IPS-11a (cell line): ENCODE measurements at regions not wholly inside any gene's neighbourhood (a gene's known extent, or its start where the extent isn't known, plus 50 kb on each side); places are given as distances from the start of the nearest gene placed in this dataset.
"Not testable (repeated sequence)": the region's sequence is repeated elsewhere in the genome, so short reads cannot be mapped to it uniquely, and the experiment has no call there.

Source experiments
- H3K4me3 ChIP-seq: one replicate; pipeline ENCODE4 v1.5.1; 2013; ENCODE audit warnings: low read depth, low read length, control low read depth

- no peak overlapping the region for H3K4me3 ChIP-seq
These were observed 134.6 kb upstream of the TBCA start for GRCh38 chr5:77910602-77911188.

DNA sequence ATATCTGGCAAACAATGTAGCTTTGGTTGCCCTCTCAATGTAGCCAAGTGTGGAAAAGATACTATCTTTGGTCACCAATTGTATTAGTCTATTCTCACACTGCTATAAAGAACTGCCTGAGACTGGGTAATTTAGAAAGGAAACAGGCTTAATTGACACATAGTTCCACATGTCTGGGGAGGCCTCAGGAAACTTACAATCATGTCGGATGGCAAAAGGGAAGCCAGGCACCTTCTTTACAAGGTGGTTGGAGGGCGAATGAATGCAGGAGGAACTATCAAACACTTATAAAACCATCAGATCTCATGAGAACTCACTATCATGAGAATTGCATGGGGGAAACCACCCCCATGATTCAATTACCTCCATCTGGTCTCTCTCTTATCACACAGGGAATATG lies 133.1 kb upstream of the TBCA start:
- no peak overlapping the region for H3K4me3 ChIP-seq

- no peak overlapping the region for H3K4me3 ChIP-seq
These were observed 132.6 kb upstream of the TBCA start for GRCh38 chr5:77908787-77909186.

DNA sequence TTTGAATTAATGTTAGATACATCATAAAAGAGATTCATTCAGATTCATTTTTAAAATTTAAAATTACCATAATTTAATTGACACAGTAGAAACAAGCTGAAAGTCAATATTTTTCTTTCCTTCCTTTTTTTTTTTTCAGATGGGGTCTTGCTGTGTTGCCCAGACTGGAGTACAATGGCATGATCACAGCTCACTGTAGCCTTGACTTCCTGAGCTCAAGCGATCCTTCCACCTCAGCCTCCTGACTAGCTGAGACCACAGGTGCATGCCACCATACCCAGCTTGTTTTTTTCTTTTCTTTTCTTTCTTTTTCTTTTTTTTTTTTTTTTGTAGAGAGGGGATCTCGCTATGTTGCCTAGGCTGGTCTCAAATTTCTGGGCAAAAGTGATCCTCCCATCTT lies 131.6 kb upstream of the TBCA start:
- no peak overlapping the region for H3K4me3 ChIP-seq

DNA sequence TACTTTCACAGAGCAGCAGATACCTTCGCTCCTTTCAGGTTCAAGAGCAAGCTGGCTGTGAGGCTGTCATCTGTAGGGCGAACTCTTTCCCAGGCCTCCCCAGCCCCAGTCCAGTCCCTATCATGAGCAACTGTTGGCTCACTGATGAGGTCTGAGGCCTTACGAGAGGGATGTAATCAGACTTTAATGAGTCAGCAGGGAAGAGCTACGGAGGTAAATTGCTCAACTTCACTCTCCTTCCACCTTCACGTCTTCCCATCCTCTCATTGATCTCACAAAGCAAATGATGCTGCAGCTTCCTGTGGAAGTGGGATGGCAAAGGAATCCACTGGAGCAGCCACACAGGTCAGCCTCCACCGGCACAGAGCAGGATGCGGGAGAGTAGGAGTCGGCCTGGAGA lies 130.7 kb upstream of the TBCA start:
- H3K4me3 ChIP-seq, result no peak overlapping the region

DNA sequence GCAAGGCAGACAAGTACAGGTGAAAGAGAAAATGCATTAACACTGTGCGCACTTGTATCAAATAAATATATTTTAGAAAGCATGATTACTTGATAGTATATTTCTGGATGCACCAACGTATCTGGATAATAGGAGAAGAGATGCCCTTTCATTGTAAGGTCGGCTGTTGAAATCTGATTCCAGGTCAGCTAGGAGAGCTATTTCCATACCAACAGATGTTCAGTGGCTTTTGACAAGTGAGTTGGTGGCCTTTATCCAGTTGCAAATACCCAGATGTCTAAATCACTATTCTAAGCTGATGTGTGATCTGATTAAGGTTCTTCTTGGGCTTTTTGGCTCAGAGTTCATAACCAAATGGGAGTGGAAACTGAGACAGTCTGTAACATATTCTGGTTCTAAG lies 128.2 kb upstream of the TBCA start:
- no peak overlapping the region for H3K4me3 ChIP-seq

DNA sequence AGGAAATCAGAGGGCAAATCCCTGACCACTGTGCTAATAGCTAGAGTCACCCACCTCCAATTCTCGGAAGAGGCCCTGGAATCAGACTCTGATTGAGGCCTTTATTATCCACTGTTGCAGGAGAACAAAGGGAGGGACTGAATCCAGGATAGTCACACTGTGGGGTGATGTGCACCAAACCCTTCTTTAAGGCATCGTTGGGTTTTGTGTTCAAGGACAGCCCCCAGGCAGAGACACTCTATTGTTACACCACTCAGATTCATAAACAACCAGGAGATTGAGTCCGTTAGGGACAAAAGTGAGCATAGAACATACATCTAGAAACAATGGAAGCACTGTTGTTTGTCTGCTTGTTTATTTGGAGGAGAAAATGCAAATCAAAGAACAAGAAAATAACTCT lies 124.6 kb upstream of the TBCA start:
- H3K4me3 ChIP-seq, result no peak overlapping the region

GRCh38 chr5:77898385-77898784 lies 122.2 kb upstream of the TBCA start:
- no peak overlapping the region for H3K4me3 ChIP-seq

- no peak overlapping the region for H3K4me3 ChIP-seq
These were observed 120.2 kb upstream of the TBCA start for GRCh38 chr5:77896338-77896737.

DNA sequence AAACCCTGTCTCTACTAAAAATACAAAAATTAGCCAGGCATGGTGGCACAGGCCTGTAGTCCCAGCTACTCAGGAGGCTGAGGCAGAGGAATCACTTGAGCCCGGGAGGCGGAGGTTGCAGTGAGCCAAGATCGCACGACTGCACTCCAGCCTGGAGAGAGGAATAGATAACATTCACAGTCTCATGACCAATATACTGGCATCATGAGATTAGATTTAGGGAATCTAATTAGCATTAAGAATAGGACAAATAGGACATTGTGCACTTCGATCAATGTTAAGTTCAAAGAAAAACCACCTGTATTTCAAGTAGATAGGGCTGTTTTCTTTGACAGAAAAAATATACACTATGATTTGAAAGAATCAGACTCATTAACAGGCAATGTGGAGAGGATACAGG lies 118.0 kb upstream of the TBCA start:
- H3K4me3 ChIP-seq, result not testable (repeated sequence)

DNA sequence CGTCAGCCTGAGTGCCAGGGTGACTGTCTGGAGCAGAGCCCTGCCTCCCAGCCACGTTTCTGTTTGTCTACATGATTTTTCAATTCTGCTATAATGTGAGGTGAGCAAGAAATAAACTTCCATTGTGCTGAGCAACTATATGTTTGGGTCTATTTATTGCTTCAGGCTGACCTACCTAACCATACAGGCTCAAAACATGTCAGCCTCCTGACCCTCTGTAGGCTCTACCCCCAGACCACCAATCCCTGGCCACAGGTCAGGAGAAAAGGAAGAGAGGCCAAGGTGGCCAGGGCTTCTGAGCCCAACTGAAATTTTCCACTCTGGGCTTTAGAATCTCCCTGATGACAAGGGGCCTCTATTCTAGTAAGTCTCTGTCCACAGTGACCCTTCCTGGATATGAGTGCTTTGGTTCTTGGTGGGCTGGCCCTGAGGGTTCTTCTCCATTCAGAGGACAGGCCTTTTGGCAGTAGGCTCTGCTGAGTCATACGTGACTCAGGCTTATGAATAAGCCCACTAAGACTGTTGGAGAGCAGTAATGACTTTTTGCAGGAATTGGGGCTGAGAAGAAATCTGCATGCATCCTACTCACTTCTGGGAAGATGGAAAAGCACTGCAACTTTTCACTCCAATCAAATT lies 117.2 kb upstream of the TBCA start:
- no peak overlapping the region for H3K4me3 ChIP-seq

DNA sequence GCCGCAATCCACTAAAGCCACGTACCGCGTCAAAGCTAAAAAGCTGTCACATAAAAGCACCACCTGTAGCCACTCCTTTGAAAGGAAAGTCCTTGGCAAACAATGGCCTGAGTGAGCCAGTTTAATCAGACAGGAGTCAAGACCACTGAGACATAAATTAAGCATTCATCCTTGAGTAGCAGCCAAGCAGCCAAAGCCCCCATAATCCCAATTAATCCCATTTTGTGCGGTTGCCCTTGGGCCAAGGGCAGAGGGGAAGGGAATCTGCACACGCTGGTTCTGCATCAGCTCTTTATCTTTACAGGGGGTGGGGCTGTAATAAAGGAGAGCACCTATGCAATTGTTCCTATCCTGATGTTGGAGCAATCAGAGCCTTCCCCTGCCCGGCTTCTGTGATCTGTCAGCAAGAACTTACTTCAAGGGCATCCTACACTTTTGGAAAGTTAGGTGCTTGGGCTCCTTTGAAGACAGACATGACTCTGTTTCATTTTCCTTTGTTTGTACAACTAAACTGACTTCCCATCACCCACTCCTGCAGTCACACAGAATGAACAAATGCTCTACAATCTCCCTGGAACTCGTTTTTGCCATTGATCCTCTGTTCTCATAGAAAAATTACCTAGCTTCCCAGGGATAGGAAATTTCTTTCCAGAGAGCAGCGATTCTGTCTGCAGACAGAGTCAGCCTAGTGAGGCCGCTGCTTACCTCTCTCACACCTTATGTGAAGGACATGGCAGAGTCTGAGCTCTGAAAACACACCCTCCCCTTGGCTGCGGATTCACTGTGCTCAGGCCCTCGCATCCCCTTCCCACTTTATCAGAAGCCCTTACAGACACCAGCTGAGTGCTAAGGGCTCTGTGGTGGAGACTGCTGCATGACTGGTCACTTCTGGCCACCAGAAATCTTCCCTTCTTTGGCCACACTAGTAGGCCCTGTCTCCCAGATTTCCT lies 116.2 kb upstream of the TBCA start:
- H3K4me3 ChIP-seq, result no peak overlapping the region

- H3K4me3 ChIP-seq, result no peak overlapping the region
These were observed 109.4 kb upstream of the TBCA start for GRCh38 chr5:77885519-77885918.

DNA sequence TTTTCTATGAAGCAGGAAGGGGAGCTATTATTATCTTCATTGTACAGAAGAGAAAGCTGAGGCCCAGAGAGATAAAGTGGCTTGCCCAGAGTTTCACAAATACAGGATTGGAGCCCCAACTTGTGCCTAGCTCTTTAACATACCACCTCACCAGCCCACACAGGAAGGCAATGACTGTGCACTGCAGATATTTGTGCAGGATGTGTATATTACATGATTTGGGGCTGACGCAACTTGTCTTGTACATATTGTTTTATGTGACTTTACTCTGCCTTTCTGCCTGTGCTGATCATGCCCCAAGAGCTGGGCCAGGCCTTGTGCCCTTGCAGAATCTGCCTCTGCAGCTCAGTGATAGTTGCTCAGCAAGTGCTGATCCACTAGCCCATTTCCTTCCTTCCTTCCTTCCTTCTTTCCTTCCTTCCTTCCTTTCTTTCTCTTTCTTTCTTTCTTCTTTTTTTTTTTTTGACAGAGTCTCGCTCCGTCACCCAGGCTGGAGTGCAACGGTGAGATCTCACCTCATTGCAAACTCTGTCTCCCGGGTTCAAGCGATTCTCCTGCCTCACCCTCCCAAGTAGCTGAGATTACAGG lies 106.6 kb upstream of the TBCA start:
- no peak overlapping the region for H3K4me3 ChIP-seq

- no peak overlapping the region for H3K4me3 ChIP-seq
These were observed 105.4 kb upstream of the TBCA start for GRCh38 chr5:77881528-77881927.

- no peak overlapping the region for H3K4me3 ChIP-seq
These were observed 101.6 kb upstream of the TBCA start for GRCh38 chr5:77877516-77878355.

DNA sequence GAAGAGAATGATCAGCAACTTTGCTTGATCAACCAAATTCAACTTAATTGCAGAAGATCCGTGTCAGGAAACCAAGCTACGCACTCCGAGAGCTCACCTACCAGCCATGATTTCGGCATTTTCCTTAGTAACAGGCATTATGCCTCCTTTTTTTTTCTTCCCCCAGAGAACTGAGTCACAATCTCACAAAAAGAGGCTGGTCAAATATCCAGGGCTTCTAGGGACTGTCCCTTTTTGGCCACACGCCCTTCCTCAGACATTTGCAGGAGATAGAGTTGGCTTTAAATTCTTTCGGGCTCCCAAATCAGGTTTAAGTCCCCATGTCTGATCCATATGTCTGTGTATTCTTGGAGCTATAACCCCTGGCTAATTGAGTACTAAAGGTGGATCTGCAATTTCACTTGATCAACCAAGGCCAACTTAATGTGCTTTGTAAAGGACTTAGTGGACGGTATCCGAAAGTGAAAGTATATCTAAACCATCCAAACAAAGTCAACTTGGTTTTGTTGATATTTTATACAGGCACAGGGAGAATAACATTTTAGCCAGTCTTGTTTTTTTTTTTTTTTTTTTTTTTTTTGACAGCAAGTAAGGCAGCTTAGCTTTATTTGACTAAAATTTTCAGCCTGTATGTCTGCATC lies 100.8 kb upstream of the TBCA start:
- H3K4me3 ChIP-seq, result no peak overlapping the region

DNA sequence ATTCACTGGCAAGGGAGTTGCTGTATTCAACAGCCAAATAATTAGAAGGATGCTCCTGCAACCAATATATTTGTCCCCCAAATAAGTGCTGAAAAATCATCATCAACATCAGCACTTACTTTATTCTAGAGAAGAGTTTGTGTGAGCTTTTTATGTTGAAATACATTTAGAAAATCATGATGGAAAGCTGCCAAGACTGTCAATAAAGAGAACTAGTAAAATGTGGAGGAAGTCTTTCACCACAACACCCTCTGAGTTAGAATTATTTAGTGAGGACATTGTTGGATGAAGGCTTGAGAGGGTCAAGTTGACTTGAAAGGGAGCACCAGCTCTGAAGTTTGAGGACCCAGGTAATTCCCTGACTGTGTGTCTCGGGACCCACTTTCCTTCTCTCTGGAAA lies 100.2 kb upstream of the TBCA start:
- H3K4me3 ChIP-seq, result no peak overlapping the region

DNA sequence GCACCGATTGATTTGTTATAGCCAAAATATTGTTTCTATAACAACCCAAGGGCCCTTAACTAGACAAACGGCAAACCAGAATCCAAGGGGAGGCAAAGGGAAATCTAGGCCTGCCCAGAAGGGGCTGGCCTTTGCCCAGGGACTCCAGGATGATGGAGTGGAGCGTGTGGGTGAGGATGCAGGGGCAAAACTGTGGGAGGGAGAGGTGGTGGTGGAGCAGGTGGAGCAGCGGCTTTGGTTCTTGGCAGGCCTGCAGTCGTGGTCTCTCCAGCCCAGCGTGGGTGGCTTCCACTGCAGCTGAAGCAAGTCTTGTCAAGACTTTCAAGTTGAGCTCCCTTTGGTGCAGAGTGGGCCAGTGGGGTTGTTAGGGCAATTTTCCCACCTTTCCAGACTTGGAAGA lies 98.6 kb upstream of the TBCA start:
- H3K4me3 ChIP-seq, result no peak overlapping the region

GRCh38 chr5:77873239-77873638 lies 97.1 kb upstream of the TBCA start:
- H3K4me3 ChIP-seq, result no peak overlapping the region
